ENCODE measurements at regions not wholly inside any gene's neighbourhood (a gene's known extent, or its start where the extent isn't known, plus 50 kb on each side); places are given as distances from the start of the nearest gene placed in this dataset.

- DNase-seq (ENCODE audit: low read depth) = no peak
Measured at GRCh38 chr4:41883988-41884734, 51.1 kb upstream of the TMEM33 start.

GRCh38 chr4:41882625-41883347, 52.4 kb upstream of the TMEM33 start:
- DNase-seq (ENCODE audit: low read depth) = peak; percentile 5

GRCh38 chr4:41881981-41882624, 53.1 kb upstream of the TMEM33 start:
- no peak for DNase-seq (ENCODE audit: low read depth)

- DNase-seq (ENCODE audit: low read depth) = no peak
Measured at GRCh38 chr4:41880840-41881831, 54.1 kb upstream of the TMEM33 start.

- no peak for DNase-seq (ENCODE audit: low read depth)
Measured at GRCh38 chr4:41880022-41880837, 55.0 kb upstream of the TMEM33 start.

- no peak for DNase-seq (ENCODE audit: low read depth)
Measured at GRCh38 chr4:41879552-41879951, 55.7 kb upstream of the TMEM33 start.

GRCh38 chr4:41878991-41879491, 56.2 kb upstream of the TMEM33 start:
- no peak for DNase-seq (ENCODE audit: low read depth)

- no peak for DNase-seq (ENCODE audit: low read depth)
Measured at GRCh38 chr4:41878170-41878969, 56.9 kb upstream of the TMEM33 start.

- DNase-seq (ENCODE audit: low read depth) = no peak
Measured at GRCh38 chr4:41877020-41877796, 58.0 kb upstream of the TMEM33 start.

- DNase-seq (ENCODE audit: low read depth) = no peak
Measured at GRCh38 chr4:41874873-41875272, 60.4 kb upstream of the TMEM33 start.

- no peak for DNase-seq (ENCODE audit: low read depth)
Measured at GRCh38 chr4:41874398-41874797, 60.8 kb upstream of the TMEM33 start.

- no peak for DNase-seq (ENCODE audit: low read depth)
Measured at GRCh38 chr4:41873380-41874295, 61.6 kb upstream of the TMEM33 start.

GRCh38 chr4:41870035-41870434, 65.2 kb upstream of the TMEM33 start:
- DNase-seq (ENCODE audit: low read depth) = no peak

GRCh38 chr4:41866799-41867677, 68.2 kb upstream of the TMEM33 start:
- DNase-seq (ENCODE audit: low read depth) = no peak

GRCh38 chr4:41865981-41866798, 69.0 kb upstream of the TMEM33 start:
- DNase-seq (ENCODE audit: low read depth) = no peak

Data from stimulated activated CD8-positive, alpha-beta memory T cell treated with anti-CD3 and anti-CD28 coated beads, Interleukin-15, amount 100 ng/mL, for 1 hour (primary cell).